NCI-H82 (cell line): ENCODE measurements at regions not wholly inside any gene's neighbourhood (a gene's known extent, or its start where the extent isn't known, plus 50 kb on each side); places are given as distances from the start of the nearest gene placed in this dataset.

Source experiments
- DNase-seq: peaks from one replicate; lab custom pipeline; 2025; lab: John Stamatoyannopoulos, UW

DNA sequence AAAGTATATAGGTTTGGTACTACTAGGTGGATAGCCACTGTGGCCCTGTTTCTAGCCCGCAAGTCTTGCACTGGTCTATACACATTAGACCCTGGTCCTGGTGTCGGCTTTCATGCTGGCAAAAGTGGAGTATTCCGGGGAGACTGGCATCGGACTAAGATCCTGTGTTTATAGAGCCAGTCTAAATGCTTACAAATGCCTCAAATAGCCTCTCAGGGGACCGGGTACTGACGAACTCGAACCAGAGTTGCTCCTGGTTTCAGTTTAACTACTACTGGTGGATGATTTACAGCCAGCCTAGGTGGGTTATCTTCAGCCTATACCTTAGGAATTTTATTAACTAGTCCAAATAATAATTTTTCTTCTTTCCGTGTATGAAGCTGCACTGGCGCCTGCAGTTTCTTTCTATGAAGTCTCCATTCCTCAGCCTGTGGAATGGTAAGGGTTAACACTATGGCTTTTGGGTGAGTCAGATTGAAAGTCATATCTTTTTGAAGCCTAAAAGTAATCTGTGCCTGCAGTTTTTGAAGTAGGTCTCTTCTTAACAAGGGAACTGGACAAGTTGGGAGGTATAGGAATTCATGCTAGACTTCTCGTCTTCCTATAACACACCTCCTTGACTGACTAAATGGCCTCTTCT lies 51.3 kb downstream of the OR10H4 start:
- DNase-seq, result no peak

DNA sequence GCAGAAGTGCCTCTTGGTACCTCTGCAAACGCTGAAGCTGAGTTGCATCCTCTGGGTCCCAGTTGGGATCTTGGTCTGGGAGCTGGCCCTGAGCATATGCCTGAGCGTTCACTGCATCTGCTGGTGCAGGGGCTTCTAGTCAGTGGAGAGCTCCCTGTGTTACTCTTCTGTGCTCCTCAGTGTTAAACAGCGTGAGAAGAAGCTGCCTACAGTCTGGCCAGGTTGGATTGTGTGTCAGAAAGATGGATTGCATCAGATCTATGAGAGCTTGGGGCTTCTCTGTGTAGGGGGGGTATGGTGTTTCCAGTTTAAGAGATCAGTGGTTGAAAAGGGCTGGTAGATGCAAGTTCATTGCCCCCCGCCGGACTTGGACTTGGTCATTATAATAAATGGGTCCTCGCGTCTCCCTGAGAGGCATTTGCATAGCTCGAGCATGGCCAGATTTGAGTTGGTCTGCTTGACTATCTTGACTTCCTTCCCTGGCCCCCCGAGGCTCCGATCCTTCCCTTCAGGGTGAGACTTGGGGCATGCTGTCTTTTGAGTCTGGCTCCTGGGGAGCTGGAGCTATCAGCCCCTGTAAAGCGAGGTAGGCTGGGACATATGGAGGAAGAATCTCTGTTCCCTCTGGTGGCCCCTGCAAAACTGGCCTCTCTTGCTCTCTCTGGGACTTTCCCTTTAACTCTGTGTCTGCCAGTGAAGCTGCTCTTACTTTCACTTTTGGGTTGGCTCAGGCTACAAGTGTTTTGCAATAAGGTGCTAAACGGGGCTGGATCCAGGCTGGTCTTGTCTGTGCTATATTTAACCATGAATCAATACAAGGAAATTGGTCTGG lies 52.9 kb downstream of the OR10H4 start:
- DNase-seq, result no peak

DNA sequence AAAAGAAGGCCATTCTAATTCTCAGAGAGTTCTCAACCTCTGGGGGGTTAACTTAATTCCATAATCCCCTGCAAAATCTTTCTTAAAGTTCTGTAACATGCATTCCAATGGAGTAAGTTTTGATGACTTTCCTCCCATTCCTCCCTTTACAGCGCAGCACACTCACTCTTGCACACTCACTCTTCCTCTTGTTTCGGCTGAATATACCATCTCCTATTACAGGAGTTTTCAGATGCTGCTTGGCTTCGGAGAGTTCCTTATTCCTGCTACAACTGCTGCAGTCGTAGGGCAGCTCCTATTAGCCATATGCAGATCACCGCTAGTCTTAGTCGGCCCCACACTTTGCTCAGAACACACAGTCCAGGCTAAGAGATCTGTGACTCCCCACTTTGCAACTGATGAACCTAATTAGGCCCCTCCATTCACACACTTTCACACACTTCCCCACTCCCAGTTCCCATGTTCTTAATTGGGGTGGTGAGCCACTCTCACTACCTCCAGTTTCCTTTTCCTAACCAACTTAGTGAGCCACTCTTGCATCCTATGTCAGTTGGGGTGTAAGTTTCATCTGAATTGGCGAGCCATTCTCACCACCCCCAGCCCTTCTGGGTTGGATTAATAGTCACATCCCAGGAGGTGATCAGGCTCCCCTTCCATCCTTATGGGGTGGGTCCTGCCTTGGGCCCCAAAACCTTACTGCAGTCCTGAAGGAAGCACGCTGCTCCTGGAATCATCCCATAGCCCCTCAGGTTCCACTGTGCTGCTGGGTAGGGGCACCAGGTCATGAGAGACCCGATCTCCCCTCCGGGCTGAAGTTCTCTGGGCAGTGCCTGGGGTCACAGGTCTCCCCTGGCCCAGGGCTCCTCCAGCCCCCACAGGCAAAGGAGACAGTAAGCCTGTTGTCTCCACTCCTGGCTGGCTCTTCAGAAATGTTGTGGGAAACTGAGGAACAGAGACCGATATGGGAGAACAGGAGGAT lies 53.9 kb downstream of the OR10H4 start:
- no peak for DNase-seq

DNA sequence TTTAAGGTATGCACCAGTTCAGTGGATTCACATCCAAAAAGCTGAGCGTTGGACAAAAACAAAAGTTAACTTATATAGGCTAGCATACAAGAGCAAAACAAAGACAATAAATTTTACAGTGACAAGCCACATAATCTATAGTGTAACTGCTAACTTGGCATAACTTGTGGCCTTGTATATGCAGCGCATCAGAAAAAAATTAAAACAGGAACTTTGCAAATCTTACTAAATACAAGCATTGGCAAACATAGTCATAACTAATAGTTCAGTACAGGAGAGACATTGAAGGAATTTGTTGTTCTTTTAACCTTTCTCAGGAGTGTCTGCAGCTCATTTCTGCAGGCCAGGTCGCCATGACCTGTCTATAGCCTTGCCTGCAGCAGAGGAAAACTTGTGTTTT lies 54.6 kb downstream of the OR10H4 start:
- no peak for DNase-seq

DNA sequence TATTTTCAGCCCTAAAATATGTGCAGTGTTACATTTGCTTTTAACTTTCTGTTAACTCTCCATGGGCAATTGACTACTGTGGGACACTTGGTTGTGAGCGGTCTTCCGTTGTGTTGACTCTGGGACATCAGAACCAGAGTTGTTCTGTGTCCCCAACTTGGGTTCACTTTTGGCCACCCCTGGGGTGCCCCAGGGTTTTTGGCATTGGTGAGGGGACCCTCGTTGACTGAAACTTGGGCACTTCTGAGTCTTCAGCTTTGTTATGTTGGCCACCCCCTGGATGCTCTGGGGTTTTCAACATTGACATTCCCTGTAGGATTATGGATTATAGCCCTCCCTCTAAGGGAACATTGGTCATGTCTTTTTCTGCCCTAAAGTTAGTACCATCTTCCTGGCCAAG lies 57.1 kb downstream of the OR10H4 start:
- DNase-seq, result no peak

DNA sequence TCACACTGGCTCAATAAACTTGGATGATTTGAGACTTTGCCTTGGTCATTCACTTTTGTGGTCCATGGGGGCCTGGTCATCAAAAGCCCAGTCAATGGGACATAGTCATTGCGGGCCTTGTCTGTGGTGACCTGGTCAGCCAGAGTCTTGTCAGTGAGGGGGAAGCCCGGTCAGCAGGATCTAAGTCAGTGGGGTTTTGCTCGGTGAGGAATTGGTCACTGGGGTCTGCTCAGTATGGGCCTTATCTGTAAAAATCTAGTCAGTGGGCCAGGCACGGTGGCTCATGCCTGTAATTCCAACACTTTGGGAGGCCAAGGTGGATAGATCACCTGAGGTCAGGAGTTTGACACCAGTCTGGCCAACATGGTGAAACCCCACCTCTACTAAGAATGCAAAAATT lies 63.7 kb upstream of the TPM4 start:
- DNase-seq, result no peak

DNA sequence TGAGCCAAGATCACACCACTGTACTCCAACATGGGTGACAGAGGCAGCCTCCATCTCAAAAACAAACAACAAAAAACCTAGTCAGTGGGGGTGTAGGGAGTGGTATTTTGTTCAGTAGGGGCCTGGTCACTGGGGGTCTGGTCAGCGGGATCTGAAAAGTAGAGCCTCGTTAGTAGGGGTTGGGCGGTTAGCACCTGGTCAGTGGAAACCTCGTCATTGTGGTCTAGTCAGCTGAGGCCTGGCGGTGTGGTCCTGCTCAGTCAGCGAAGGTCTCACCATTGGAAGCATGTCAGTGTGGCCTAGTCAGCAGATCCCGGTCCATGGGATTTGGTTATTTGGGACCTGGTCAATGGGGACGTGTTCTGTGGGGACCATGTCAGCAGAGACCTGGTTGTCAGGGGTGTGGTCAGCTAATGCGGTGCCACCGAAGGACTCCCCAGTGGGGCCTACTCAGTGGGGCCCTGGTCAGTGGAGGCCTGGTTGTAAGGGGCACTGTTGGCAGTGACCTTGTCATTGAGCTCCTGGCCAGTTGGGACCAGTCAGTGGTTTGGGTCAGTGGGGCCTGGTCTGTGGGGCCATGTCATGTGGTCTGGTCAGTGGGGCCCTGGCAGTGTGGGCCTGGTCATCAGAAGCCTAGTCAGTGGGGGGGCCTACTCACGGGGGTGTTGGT lies 63.0 kb upstream of the TPM4 start:
- DNase-seq, result no peak

DNA sequence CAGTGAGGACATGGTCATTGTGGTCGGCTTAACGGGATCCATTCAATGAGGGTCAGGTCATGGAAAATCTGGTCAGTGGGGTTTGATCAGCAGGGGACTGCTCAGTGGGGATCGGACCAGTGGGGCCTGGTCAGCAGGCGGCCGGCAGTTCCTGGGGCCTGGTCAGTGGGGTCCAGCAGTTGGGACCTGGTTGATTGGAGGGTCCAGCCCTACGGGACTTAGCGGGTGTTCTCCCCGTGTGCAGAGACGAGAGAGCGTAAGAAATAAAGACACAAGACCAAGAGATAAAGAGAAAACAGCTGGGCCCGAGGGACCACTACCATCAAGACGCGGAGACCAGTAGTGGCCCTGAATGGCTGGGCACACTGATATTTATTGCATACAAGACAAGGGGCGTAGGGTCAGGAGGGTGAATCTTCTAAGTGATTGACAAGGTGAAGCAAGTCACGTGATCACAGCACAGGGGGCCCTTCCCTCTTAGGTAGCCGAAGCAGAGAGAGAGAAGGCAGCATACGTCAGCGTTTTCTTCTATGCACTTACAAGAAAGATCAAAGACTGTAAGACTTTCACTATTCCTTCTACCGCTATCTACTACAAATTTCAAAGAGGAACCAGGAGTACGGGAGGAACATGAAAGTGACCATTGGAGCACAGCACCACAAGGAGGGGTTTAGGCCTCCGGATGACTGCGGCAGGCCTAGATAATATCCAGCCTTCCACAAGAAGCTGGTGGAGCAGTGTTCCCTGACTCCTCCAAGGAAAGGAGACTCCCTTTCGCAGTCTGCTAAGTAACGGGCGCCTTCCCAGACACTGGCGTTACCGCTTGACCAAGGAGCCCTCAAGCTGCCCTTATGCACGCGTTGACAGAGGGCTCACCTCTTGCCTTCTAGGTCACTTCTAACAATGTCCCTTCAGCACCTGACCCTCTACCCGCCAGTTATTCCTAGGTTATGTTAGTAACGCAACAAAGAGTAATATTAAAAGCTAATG lies 62.1 kb upstream of the TPM4 start:
- DNase-seq, result no peak

DNA sequence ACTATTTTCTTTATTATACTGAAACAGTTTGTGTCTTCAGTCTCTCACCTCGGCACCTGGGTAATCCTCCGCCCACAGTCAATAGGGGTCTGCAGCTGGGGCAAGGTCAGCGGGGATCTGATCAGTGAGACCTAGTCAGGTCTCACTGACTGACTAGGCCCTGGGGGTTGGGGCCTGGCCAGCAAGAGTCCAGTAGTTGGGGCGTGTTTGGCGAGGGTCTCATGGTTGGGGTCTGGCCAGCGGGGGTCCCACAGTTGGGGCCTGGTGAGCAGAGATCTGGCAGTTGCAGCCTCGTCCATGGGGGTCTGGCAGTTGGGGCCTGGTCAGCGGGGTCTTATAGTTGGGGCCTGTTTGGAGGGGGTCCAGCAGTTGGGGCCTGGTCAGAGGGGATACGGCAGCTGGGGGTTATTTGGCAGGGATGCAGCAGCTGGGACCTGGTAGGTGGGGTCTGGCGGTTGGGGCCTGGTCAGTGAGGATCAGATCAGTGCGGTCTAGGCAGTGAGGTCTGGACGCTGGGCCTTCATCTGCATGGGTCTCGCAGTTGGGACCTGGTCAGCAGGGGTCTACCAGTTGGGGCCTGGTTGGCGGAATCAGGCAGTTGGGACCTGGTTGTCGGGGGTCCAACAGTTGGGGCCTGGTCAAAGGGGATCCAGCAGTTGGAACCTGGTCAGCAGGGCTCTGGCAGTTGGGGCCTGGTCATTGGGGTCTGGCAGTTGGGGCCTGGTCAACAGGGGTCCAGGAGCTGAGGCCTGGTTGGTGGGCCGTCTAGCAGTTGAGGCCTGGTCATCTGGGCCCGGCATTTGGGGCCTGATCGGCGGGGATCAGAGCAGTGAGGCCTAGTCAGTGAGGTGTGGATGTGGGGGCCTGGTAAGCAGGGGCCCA lies 61.1 kb upstream of the TPM4 start:
- DNase-seq, result no peak

DNA sequence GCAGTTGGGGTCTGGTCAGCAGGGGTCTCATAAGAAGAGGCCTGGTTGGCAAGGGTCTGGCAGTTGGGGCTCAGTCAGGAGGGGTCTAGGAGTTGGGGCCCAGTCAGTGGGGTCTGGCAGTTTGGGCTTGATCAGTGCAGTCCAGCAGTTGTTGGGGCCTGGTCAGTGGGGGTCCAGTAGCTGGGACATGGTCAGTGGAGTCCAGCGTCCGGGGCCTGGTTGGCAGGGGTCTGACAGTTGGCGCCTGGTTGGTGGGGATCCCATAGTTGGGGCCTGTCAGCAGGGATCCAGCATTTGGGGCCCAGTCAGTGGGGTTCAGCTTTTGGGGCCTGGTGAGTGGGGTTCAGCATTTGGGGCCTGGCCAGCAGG lies 60.5 kb upstream of the TPM4 start:
- DNase-seq, result no peak

DNA sequence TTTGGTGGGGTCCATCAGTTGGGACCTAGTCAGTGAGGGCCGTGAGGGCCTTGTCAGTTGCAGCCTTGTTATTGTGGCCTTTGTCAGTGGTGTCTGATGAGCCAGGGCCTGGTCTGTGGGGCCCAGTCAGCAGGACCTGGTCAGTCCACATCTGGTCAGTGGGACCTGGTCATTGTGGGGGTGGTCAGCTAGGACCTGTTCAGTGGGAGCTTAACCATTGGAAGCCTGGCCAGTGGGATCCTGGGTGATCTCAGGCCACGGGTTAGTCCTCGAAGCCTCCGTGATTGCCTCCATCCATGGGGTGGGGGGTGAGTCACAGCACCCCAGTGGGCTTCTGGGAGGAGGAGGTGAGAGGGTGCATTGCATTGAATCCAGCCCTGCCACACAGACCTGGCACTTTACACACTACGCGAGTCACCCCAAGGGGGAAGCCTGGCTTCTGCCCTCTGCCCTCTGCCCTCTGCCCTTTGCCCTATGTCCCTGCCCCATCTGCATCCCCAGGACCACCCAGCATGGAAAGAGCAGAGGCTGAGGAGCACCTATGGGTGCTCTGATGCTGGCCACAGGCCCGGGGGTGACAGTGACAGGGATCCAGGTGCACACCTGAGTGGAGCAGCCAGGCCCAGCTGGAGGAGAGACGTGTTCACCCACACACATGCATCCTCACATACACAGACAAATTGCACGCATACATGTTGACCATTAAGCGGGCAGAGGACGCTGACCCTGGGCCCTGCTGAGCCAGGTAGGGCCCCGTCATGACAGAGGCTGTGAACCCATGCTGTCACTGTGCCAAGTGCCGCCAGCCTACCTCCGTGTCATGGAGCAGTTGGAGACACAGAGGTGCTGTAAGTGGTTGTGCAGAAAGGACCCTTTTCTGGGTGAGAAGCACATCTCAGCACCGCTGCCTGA lies 59.8 kb upstream of the TPM4 start:
- no peak for DNase-seq

DNA sequence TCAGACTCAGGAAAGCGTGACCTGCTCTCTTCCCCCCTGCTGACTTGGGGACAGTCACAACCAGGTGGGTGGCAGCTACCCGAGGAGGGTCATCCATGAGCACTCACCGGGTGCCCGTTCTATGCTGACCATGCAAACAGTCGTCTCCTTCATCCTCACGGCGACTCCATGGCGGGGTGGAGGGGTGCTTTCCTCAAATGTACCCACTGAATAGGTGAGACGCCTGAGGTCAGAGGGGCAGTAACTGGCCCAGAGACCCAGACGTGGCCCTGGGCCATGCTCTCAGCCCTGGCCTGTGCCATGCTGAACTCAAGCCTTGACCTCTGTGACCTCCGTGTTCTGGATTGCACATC lies 59.2 kb upstream of the TPM4 start:
- DNase-seq, result no peak

DNA sequence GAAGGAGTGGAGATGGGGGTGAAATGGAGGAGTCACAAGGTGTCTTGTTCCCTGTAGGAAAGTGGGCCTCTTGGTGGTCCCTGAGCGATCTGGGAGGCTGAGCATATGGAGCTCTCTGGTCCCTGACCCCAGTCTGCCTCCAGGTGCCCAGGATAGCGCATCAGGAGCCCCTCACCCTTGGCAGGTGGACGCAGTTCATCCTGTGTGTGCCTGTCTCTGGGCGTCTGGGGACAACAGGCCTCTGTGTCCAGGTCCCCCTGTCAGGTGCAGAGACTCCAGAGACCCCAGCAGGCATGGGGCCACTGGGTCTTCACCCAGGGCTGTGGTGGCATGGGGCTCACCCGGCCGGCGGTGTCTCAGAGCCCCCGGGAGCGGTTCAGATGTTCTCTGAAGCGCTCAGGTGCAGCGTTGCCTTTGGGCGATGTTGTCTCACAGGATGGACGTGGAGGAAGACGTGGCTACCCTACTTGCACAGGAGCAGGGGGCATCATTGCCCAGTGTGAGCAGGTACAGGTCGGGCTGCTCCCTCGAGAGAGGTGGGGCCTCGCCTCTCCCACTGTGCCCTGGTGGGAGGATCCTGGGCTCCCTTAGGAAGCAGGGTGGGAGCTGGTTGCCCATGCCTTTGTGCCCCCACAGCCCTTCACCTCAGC lies 58.1 kb upstream of the TPM4 start:
- DNase-seq, result no peak

DNA sequence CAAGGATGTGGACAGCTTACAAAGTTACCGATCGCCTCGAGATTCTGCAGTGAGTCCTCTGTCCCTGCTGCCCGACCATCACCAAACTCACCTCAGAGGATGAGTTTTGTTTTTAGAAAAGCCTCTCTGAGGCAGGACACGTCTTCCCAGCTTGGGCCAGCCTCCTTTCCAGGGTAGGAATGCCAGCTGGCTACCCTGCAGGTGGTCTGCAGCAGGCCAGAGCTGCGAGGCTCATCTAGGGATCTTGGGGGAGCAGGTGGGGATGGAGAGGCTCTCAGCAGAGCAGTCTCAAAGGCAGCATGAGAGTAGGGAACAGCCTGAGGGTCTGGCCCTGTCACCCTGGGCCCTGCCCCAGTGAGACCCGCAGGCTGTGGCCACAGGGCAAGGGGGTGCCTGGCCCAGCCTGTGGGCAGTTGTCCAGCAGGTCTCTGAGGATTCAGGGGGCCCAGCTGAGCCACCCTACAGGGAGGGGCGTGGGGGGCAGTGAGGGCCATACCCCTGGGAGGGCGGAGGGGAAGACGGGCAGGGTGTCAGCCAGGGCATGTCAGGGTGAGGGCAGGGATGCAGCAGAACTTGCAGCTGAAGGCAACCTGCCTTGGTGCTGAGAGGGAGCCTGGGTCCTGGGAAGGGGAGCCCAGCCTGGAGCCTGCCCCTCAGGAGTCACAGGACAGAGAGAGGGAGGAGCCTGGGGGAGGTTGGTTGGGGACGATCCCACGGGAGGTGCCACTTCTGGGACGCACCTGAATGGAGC lies 57.3 kb upstream of the TPM4 start:
- DNase-seq, result no peak

DNA sequence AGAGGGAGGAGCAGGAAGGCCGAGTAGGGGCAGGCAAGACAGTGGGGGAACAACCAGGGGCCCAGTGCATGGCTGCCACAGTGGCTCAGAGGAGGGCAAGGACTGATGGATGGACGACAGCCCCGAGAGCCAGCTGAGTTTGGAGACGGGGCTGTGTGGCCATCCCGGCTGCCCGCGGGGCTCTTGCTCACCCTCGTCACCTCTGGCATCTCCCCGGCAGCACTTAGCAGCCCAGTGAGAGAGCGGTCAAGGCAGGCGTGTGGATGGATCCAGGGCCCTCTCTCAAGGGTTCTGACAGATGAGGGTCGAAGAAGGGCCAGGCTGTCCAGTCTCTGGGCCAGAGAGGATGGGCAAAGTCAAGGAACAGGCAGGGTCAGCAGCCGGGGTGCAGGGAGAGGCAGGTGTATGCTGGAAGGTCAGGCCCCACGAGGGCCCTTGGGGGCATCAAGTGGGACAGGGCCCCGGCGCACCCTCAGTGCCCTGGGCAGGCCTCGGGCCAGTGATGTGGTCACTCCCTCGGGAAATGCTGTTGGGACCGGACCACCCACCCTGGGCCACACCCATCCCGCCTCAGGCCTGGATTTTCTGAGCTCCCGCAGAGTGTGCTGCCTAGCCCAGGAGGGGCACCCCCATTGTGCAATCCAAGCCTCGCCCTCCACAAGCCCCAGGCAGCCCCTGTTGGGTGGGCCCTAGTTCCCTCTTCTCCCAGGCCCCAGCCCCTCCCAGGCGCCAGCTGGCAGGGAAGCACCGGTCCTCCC lies 56.4 kb upstream of the TPM4 start:
- no peak for DNase-seq

DNA sequence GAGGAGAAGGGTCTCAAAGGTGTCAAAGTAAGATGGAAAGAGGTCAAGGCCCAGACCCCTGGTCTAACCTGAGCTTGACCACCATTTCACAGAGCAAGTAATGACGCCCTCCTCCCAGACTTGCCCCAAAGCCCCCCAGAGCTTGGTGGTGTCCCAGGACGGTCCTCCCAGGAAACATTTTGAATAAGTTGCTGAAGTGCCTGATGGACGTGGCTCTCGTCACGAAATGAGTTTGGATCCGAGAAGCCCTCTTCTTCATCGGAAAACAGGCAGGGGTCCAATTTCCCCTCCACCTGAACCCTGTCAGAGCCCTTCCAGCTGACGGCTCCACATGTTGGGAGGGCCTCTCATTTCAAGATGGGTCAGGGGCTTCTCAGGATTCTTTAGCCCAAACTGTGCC lies 54.5 kb upstream of the TPM4 start:
- DNase-seq, result no peak

DNA sequence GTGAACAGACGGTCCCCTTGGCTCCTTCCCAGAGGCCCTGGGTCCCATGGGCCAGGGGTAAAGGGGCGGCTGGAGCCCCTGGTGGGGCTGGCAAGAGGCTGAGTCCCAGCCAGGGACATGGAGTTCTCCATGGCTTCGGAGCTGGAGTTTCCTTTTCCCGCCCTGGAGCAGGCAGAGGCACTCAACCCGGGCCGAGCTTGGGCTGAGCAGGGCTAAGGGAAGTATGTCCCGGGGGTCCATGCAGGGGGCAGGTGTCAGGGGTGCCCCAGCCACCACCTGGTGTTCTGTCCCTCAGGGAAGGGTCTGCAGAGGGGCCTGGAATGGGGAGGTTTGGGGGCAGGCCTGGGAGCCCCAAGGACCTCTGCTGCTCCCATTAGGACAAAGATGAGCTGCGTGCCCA lies 54.0 kb upstream of the TPM4 start:
- no peak for DNase-seq
